Adrenal gland (tissue), 5 donors: ENCODE measurements at regions not wholly inside any gene's neighbourhood (a gene's known extent, or its start where the extent isn't known, plus 50 kb on each side); places are given as distances from the start of the nearest gene placed in this dataset.

Experiments
- POLR2A ChIP-seq, 2 donors: fragments of 450-650 bp; IDR thresholded peaks; one replicate each; pipeline ENCODE4 v1.6.1; 2017; ENCODE audit warnings: antibody characterized with exemption in 2 of 2, mild to moderate bottlenecking in 2 of 2, moderate library complexity in 1 of 2
- TF ChIP-seq, protein P1 (sequence below), 6 experiments: fragments of 450-650 bp in 4 of 6; fragments of 200-600 bp in 2 of 6; sonication (generic) in 1 of 6; IDR thresholded peaks; 1 replicate in 5 of 6; 2 replicates in 1 of 6; pipeline versions ENCODE4 v1.5.1 to v1.8.0; 2016 to 2021; ENCODE audit warnings: antibody characterized with exemption in 6 of 6, mild to moderate bottlenecking in 2 of 6, moderate library complexity in 1 of 6
- donor health status: DM: no; HTN: no; CAD: no.

DNA sequence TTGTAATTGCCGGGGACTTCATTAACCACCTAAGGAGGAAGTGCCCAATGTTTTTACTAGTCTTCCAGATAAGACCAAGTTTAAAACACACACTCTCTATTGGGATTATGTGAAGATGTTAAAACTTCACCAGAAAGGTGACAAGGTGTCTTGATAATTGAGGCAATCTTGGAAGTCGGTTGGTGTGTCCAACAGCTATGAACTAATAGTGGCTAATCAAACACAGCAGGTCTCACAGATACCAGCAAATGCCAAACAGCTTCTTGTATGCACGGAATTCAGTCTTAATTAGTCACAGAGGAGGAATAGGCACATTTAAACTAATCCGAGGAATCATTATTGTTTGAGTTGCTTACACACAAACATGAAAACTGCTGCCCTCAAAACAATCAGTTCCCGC is 214.5 kb downstream of the SEC61B start:
- TF ChIP-seq POLR2A (IDR thresholded peaks at IDR 0.05): no peak
- TF ChIP-seq, protein P1, sequence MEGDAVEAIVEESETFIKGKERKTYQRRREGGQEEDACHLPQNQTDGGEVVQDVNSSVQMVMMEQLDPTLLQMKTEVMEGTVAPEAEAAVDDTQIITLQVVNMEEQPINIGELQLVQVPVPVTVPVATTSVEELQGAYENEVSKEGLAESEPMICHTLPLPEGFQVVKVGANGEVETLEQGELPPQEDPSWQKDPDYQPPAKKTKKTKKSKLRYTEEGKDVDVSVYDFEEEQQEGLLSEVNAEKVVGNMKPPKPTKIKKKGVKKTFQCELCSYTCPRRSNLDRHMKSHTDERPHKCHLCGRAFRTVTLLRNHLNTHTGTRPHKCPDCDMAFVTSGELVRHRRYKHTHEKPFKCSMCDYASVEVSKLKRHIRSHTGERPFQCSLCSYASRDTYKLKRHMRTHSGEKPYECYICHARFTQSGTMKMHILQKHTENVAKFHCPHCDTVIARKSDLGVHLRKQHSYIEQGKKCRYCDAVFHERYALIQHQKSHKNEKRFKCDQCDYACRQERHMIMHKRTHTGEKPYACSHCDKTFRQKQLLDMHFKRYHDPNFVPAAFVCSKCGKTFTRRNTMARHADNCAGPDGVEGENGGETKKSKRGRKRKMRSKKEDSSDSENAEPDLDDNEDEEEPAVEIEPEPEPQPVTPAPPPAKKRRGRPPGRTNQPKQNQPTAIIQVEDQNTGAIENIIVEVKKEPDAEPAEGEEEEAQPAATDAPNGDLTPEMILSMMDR (IDR thresholded peaks at IDR 0.05): no peak
